ENCODE measurements at regions not wholly inside any gene's neighbourhood (a gene's known extent, or its start where the extent isn't known, plus 50 kb on each side); places are given as distances from the start of the nearest gene placed in this dataset.

- H3K4me3 ChIP-seq: no peak overlapping the region
- ChIA-PET CTCF (no interaction called here), POLR2A (ENCODE audit: unreplicated experiment) (no interaction called here)
- H3K27ac ChIP-seq: no peak overlapping the region
- H3K9me2 ChIP-seq (ENCODE audit: insufficient read depth): no peaks in the 10 kb centered on the region
- no peaks in the 10 kb centered on the region for H3K36me3 ChIP-seq (ENCODE audit: low read depth)
- no peaks in the 10 kb centered on the region for H3K27me3 ChIP-seq (ENCODE audit: insufficient read depth, low read depth)
- no peaks in the 10 kb centered on the region for H3K4me1 ChIP-seq (replicated peaks; ENCODE audit: insufficient read depth)
- H3F3A ChIP-seq (ENCODE audit: insufficient read depth, low read depth): no peaks in the 10 kb centered on the region
- no peak overlapping the region for H2AFZ ChIP-seq
- no peaks in the 10 kb centered on the region for H3K79me2 ChIP-seq (ENCODE audit: low read depth)
- TF ChIP-seq CTCF (conservative IDR thresholded peaks at IDR 0.05): no peak
- no peak for TF ChIP-seq EZH2 (IDR thresholded peaks at IDR 0.05; ENCODE audit: low read depth)
- intact Hi-C loops (cut with micrococcal nuclease; ENCODE audit: unreplicated experiment): no loop called here
- no peak overlapping the region for H3K4me2 ChIP-seq
- no TSS peak for BruUV-seq (replicated peaks)
- no peaks in the 10 kb centered on the region for H4K20me1 ChIP-seq (ENCODE audit: insufficient read depth)
- H3K9me3 ChIP-seq (ENCODE audit: insufficient read depth, low read depth): no peaks in the 10 kb centered on the region
- DNase-seq: no peak
Measured at GRCh38 chr9:118784033-118784432, 585.2 kb downstream of the BRINP1 start.

- TF ChIP-seq CTCF (conservative IDR thresholded peaks at IDR 0.05) (no peak), EZH2 (IDR thresholded peaks at IDR 0.05; ENCODE audit: low read depth) (no peak)
- Histone ChIP-seq H2AFZ (no peak overlapping the region), H3K4me2 (no peak overlapping the region), H3K9me3 (ENCODE audit: insufficient read depth, low read depth) (no peaks in the 10 kb centered on the region), H3K36me3 (ENCODE audit: low read depth) (no peaks in the 10 kb centered on the region), H3K27ac (no peak overlapping the region), H3K4me1 (replicated peaks; ENCODE audit: insufficient read depth) (no peaks in the 10 kb centered on the region), H4K20me1 (ENCODE audit: insufficient read depth) (no peaks in the 10 kb centered on the region), H3K9me2 (ENCODE audit: insufficient read depth) (no peaks in the 10 kb centered on the region), H3K27me3 (ENCODE audit: insufficient read depth, low read depth) (no peaks in the 10 kb centered on the region), H3K4me3 (no peak overlapping the region), H3F3A (ENCODE audit: insufficient read depth, low read depth) (no peaks in the 10 kb centered on the region), H3K79me2 (ENCODE audit: low read depth) (no peaks in the 10 kb centered on the region)
- no peak for DNase-seq
- ChIA-PET POLR2A (ENCODE audit: unreplicated experiment) (no interaction called here), CTCF (no interaction called here)
- intact Hi-C loops (cut with micrococcal nuclease; ENCODE audit: unreplicated experiment): no loop called here
- BruUV-seq (replicated peaks): no TSS peak
Measured at GRCh38 chr9:118785456-118785855, 583.8 kb downstream of the BRINP1 start.

- BruUV-seq (replicated peaks): no TSS peak
- H3K9me3 ChIP-seq (ENCODE audit: insufficient read depth, low read depth): no peaks in the 10 kb centered on the region
- no peaks in the 10 kb centered on the region for H4K20me1 ChIP-seq (ENCODE audit: insufficient read depth)
- DNase-seq: no peak
- TF ChIP-seq CTCF (conservative IDR thresholded peaks at IDR 0.05): no peak
- no peak for TF ChIP-seq EZH2 (IDR thresholded peaks at IDR 0.05; ENCODE audit: low read depth)
- no peak overlapping the region for H2AFZ ChIP-seq
- intact Hi-C loops (cut with micrococcal nuclease; ENCODE audit: unreplicated experiment): no loop called here
- no peaks in the 10 kb centered on the region for H3K4me1 ChIP-seq (replicated peaks; ENCODE audit: insufficient read depth)
- H3K36me3 ChIP-seq (ENCODE audit: low read depth): no peaks in the 10 kb centered on the region
- no peak overlapping the region for H3K4me2 ChIP-seq
- no peak overlapping the region for H3K4me3 ChIP-seq
- H3K27ac ChIP-seq: no peak overlapping the region
- H3K9me2 ChIP-seq (ENCODE audit: insufficient read depth): no peaks in the 10 kb centered on the region
- H3K27me3 ChIP-seq (ENCODE audit: insufficient read depth, low read depth): no peaks in the 10 kb centered on the region
- POLR2A ChIA-PET (ENCODE audit: unreplicated experiment): no interaction called here
- H3F3A ChIP-seq (ENCODE audit: insufficient read depth, low read depth): no peaks in the 10 kb centered on the region
- CTCF ChIA-PET: no interaction called here
- no peaks in the 10 kb centered on the region for H3K79me2 ChIP-seq (ENCODE audit: low read depth)
Measured at GRCh38 chr9:118786877-118787276, 582.4 kb downstream of the BRINP1 start.
